ENCODE measurements at regions not wholly inside any gene's neighbourhood (a gene's known extent, or its start where the extent isn't known, plus 50 kb on each side); places are given as distances from the start of the nearest gene placed in this dataset.

GRCh38 chr13:47757466-47758080, 243.5 kb downstream of the SUCLA2 start:
- no peaks in the 10 kb centered on the region for H3K27me3 ChIP-seq
- TF ChIP-seq POLR2A (IDR thresholded peaks at IDR 0.05) = no peak
- no peak for TF ChIP-seq CTCF (IDR thresholded peaks at IDR 0.05)
- WGBS, 4 donors = 48 to 56% (median 51%) methylated on average over 4 of the region's 4 CpGs

GRCh38 chr13:47747901-47748300, 253.2 kb downstream of the SUCLA2 start:
- 62 to 78% (median 70%) methylated on average over 6 of the region's 6 CpGs for WGBS, 4 donors
- ATAC-seq (no peak), DNase-seq (no peak)

More at GRCh38 chr13:47757466-47758080, 243.5 kb downstream of the SUCLA2 start:
- no peaks in the 10 kb centered on the region for H3K36me3 ChIP-seq
- intact Hi-C loops (cut with DNase I) = no loop called here
- ATAC-seq (no peak), DNase-seq (no peak)
- no peaks in the 10 kb centered on the region for H3K4me1 ChIP-seq
- no peak overlapping the region for H3K27ac ChIP-seq
- H3K4me3 ChIP-seq = no peak overlapping the region
- peaks cover 0 to 7% (median 0%) of the 10 kb centered on the region in 12 donors for H3K9me3 ChIP-seq

GRCh38 chr13:47726394-47726793, 274.7 kb downstream of the SUCLA2 start:
- Histone ChIP-seq H3K27me3 (peaks cover 0 to 4% (median 0%) of the 10 kb centered on the region in 9 donors), H3K27ac (no peak overlapping the region), H3K36me3 (no peaks in the 10 kb centered on the region), H3K4me3 (no peak overlapping the region), H3K4me1 (no peaks in the 10 kb centered on the region), H3K9me3 (peaks cover 0 to 4% (median 0%) of the 10 kb centered on the region in 12 donors)
- DNase-seq (no peak), ATAC-seq (no peak)
- WGBS, 4 donors = 75 to 83% (median 79%) methylated on average over 5 of the region's 5 CpGs
- TF ChIP-seq CTCF (IDR thresholded peaks at IDR 0.05) = no peak
- TF ChIP-seq POLR2A (IDR thresholded peaks at IDR 0.05) = no peak
- intact Hi-C loops (cut with DNase I) = no loop called here

More at GRCh38 chr13:47747901-47748300, 253.2 kb downstream of the SUCLA2 start:
- no peak for TF ChIP-seq POLR2A (IDR thresholded peaks at IDR 0.05)
- no peak overlapping the region for H3K4me3 ChIP-seq
- H3K27me3 ChIP-seq = no peaks in the 10 kb centered on the region
- intact Hi-C loops (cut with DNase I) = no loop called here
- no peak overlapping the region for H3K27ac ChIP-seq
- H3K4me1 ChIP-seq = no peaks in the 10 kb centered on the region
- no peaks in the 10 kb centered on the region for H3K36me3 ChIP-seq
- H3K9me3 ChIP-seq = no peaks in the 10 kb centered on the region

GRCh38 chr13:47723898-47724297, 277.2 kb downstream of the SUCLA2 start:
- Histone ChIP-seq H3K27ac (no peak overlapping the region), H3K9me3 (peaks cover 0 to 2% (median 0%) of the 10 kb centered on the region in 12 donors), H3K4me3 (no peak overlapping the region), H3K4me1 (no peaks in the 10 kb centered on the region), H3K27me3 (peaks cover 0 to 4% (median 0%) of the 10 kb centered on the region in 9 donors), H3K36me3 (no peaks in the 10 kb centered on the region)
- no peak for ATAC-seq
- intact Hi-C loops (cut with DNase I) = no loop called here
- TF ChIP-seq CTCF (IDR thresholded peaks at IDR 0.05) (no peak), POLR2A (IDR thresholded peaks at IDR 0.05) (no peak)
- DNase-seq = no peak
- WGBS, 4 donors = 48 to 57% (median 53%) methylated on average over 4 of the region's 4 CpGs

- no peak for TF ChIP-seq CTCF (IDR thresholded peaks at IDR 0.05)
- H3K27ac ChIP-seq = no peak overlapping the region
- peaks cover 0 to 4% (median 0%) of the 10 kb centered on the region in 9 donors for H3K27me3 ChIP-seq
- ATAC-seq (no peak), DNase-seq (no peak)
- WGBS, 4 donors = 74 to 92% (median 84%) methylated on average over 2 of the region's 2 CpGs
- intact Hi-C loops (cut with DNase I) = no loop called here
- H3K9me3 ChIP-seq = no peaks in the 10 kb centered on the region
- H3K4me3 ChIP-seq = no peak overlapping the region
- H3K36me3 ChIP-seq = no peaks in the 10 kb centered on the region
- H3K4me1 ChIP-seq = no peaks in the 10 kb centered on the region
Measured at GRCh38 chr13:47719164-47719563, 281.9 kb downstream of the SUCLA2 start.

All from heart left ventricle (tissue), 16 donors.